ENCODE measurements at regions not wholly inside any gene's neighbourhood (a gene's known extent, or its start where the extent isn't known, plus 50 kb on each side); places are given as distances from the start of the nearest gene placed in this dataset.

GRCh38 chr1:86214605-86215004 is 58.0 kb upstream of the COL24A1 start (continued):
- TF ChIP-seq, protein P1, sequence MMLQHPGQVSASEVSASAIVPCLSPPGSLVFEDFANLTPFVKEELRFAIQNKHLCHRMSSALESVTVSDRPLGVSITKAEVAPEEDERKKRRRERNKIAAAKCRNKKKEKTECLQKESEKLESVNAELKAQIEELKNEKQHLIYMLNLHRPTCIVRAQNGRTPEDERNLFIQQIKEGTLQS (IDR thresholded peaks at IDR 0.05), result no peak
- TF ChIP-seq CEBPB (IDR thresholded peaks at IDR 0.05; ENCODE audit: low read depth), result no peak
- TF ChIP-seq SIN3A (IDR thresholded peaks at IDR 0.05; ENCODE audit: low read depth), result no peak

DNA sequence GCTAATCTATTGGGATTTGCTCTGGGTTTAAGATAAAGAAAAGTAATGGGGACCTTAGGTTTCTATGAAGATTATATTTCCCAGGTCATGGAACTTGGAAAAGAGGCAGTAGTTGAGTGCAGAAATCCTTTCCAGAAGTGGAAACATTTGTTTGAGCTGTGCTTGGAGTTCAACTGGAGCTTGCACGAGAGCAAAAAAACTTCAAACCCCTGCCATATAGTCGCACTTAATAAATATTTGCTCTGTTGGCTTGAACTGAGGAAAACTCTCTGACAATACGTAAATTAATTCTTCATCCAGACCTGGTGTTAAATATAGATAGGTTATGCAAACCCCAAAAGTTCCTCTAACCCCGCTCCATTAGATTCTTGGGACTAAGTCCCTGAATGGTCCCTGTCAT is 52.8 kb upstream of the COL24A1 start:
- POLR2A ChIA-PET, result no interaction called here
- BruUV-seq (replicated peaks), result no TSS peak
- H3K4me3 ChIP-seq (replicated peaks in 1 of 2; ENCODE audit: low read depth in 1 of 2, low read length in 2 of 2), result no peak overlapping the region
- no peak overlapping the region for H3K27ac ChIP-seq (ENCODE audit: low read depth, low read length)
- no peaks in the 10 kb centered on the region for H3K36me3 ChIP-seq (ENCODE audit: control insufficient read depth in 1 of 2, insufficient read depth in 2 of 2, low read length in 2 of 2)
- no peaks in the 10 kb centered on the region for H3K79me2 ChIP-seq (ENCODE audit: insufficient read depth, low read length)
- peaks cover 0 to 4% of the 10 kb centered on the region in 2 experiments; a peak in 1 of 4 replicates for H3K4me1 ChIP-seq (ENCODE audit: control insufficient read depth in 1 of 2, insufficient read depth in 2 of 2, low read length in 2 of 2)
- H4K20me1 ChIP-seq (ENCODE audit: insufficient read depth), result no peaks in the 10 kb centered on the region
- ATAC-seq (no peak), DNase-seq (ENCODE audit: low read depth, low spot score) (no peak)
- no peak overlapping the region for H3K9ac ChIP-seq (ENCODE audit: low read length)
- no peaks in the 10 kb centered on the region for H3K9me2 ChIP-seq (ENCODE audit: insufficient read depth)
- no peak overlapping the region for H2AFZ ChIP-seq (ENCODE audit: low read depth, low read length, poor library complexity, severe bottlenecking)
- H3K4me2 ChIP-seq (ENCODE audit: low read length), result no peak overlapping the region
- no peaks in the 10 kb centered on the region for H3K27me3 ChIP-seq (ENCODE audit: insufficient read depth, low read length)
- RAD21 ChIA-PET (ENCODE audit: low non-redundant PET in 1 of 2, low total read pairs in 2 of 2, uncharacterized antibody in 2 of 2, unreplicated experiment in 2 of 2), result no interaction called here
- no peak for TF ChIP-seq SIN3A (IDR thresholded peaks at IDR 0.05; ENCODE audit: low read depth)
- TF ChIP-seq SP1 (IDR thresholded peaks at IDR 0.05; ENCODE audit: low read depth), result no peak
- no peak for TF ChIP-seq MAX (IDR thresholded peaks at IDR 0.05)
- no peak for TF ChIP-seq CEBPB (IDR thresholded peaks at IDR 0.05; ENCODE audit: low read depth)
- TF ChIP-seq, protein P2, sequence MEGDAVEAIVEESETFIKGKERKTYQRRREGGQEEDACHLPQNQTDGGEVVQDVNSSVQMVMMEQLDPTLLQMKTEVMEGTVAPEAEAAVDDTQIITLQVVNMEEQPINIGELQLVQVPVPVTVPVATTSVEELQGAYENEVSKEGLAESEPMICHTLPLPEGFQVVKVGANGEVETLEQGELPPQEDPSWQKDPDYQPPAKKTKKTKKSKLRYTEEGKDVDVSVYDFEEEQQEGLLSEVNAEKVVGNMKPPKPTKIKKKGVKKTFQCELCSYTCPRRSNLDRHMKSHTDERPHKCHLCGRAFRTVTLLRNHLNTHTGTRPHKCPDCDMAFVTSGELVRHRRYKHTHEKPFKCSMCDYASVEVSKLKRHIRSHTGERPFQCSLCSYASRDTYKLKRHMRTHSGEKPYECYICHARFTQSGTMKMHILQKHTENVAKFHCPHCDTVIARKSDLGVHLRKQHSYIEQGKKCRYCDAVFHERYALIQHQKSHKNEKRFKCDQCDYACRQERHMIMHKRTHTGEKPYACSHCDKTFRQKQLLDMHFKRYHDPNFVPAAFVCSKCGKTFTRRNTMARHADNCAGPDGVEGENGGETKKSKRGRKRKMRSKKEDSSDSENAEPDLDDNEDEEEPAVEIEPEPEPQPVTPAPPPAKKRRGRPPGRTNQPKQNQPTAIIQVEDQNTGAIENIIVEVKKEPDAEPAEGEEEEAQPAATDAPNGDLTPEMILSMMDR (IDR thresholded peaks at IDR 0.05 in 2 of 3, conservative IDR thresholded peaks at IDR 0.05 in 1 of 3; ENCODE audit: borderline replicate concordance in 1 of 3, insufficient read depth in 1 of 3, low read depth in 2 of 3, low read length in 2 of 3), result no peak
- CTCF ChIA-PET, result no interaction called here
- intact Hi-C loops (cut with micrococcal nuclease), result no loop called here
- H3K9me3 ChIP-seq (ENCODE audit: control insufficient read depth in 1 of 2, insufficient read depth in 1 of 2, low read depth in 1 of 2, low read length in 2 of 2), result no peaks in the 10 kb centered on the region

Data from HCT116 (cell line).